ENCODE measurements at regions not wholly inside any gene's neighbourhood (a gene's known extent, or its start where the extent isn't known, plus 50 kb on each side); places are given as distances from the start of the nearest gene placed in this dataset.

GRCh38 chr4:152236519-152237056, 299.3 kb downstream of the FBXW7 start:
- in situ Hi-C loops (cut with HindIII; ENCODE audit: low sequenced_read_pairs) = no loop called here

GRCh38 chr4:152235718-152236117, 300.2 kb downstream of the FBXW7 start:
- in situ Hi-C loops (cut with HindIII; ENCODE audit: low sequenced_read_pairs) = no loop called here

GRCh38 chr4:152234571-152234970, 301.3 kb downstream of the FBXW7 start:
- in situ Hi-C loops (cut with HindIII; ENCODE audit: low sequenced_read_pairs) = no loop called here

GRCh38 chr4:152232271-152232670, 303.6 kb downstream of the FBXW7 start:
- in situ Hi-C loops (cut with HindIII; ENCODE audit: low sequenced_read_pairs) = no loop called here

GRCh38 chr4:152229782-152230289, 306.1 kb downstream of the FBXW7 start:
- in situ Hi-C loops (cut with HindIII; ENCODE audit: low sequenced_read_pairs) = no loop called here

- in situ Hi-C loops (cut with HindIII; ENCODE audit: low sequenced_read_pairs) = no loop called here
Measured at GRCh38 chr4:152225680-152226079, 310.2 kb downstream of the FBXW7 start.

- in situ Hi-C loops (cut with HindIII; ENCODE audit: low sequenced_read_pairs) = no loop called here
Measured at GRCh38 chr4:152224721-152225420, 311.0 kb downstream of the FBXW7 start.

- in situ Hi-C loops (cut with HindIII; ENCODE audit: low sequenced_read_pairs) = no loop called here
Measured at GRCh38 chr4:152224223-152224622, 311.7 kb downstream of the FBXW7 start.

GRCh38 chr4:152223600-152223999, 312.3 kb downstream of the FBXW7 start:
- in situ Hi-C loops (cut with HindIII; ENCODE audit: low sequenced_read_pairs) = no loop called here

- in situ Hi-C loops (cut with HindIII; ENCODE audit: low sequenced_read_pairs) = no loop called here
Measured at GRCh38 chr4:152221816-152222516, 313.9 kb downstream of the FBXW7 start.

- in situ Hi-C loops (cut with HindIII; ENCODE audit: low sequenced_read_pairs) = no loop called here
Measured at GRCh38 chr4:152220201-152220666, 315.7 kb downstream of the FBXW7 start.

- in situ Hi-C loops (cut with HindIII; ENCODE audit: low sequenced_read_pairs) = no loop called here
Measured at GRCh38 chr4:152218576-152218975, 317.3 kb downstream of the FBXW7 start.

GRCh38 chr4:152217896-152218295, 318.0 kb downstream of the FBXW7 start:
- in situ Hi-C loops (cut with HindIII; ENCODE audit: low sequenced_read_pairs) = no loop called here

- in situ Hi-C loops (cut with HindIII; ENCODE audit: low sequenced_read_pairs) = no loop called here
Measured at GRCh38 chr4:152211936-152212653, 323.8 kb downstream of the FBXW7 start.

- in situ Hi-C loops (cut with HindIII; ENCODE audit: low sequenced_read_pairs) = no loop called here
Measured at GRCh38 chr4:152209772-152210493, 326.0 kb downstream of the FBXW7 start.

GRCh38 chr4:152207378-152207720, 328.5 kb downstream of the FBXW7 start:
- in situ Hi-C loops (cut with HindIII; ENCODE audit: low sequenced_read_pairs) = no loop called here

GRCh38 chr4:152206646-152207377, 329.1 kb downstream of the FBXW7 start:
- in situ Hi-C loops (cut with HindIII; ENCODE audit: low sequenced_read_pairs) = no loop called here

- in situ Hi-C loops (cut with HindIII; ENCODE audit: low sequenced_read_pairs) = no loop called here
Measured at GRCh38 chr4:152206185-152206584, 329.7 kb downstream of the FBXW7 start.

- in situ Hi-C loops (cut with HindIII; ENCODE audit: low sequenced_read_pairs) = no loop called here
Measured at GRCh38 chr4:152202415-152202814, 333.5 kb downstream of the FBXW7 start.
